Inflammatory macrophage treated with lipopolysaccharide for 4 hours (primary cell): ENCODE measurements at regions not wholly inside any gene's neighbourhood (a gene's known extent, or its start where the extent isn't known, plus 50 kb on each side); places are given as distances from the start of the nearest gene placed in this dataset.
"Not testable (repeated sequence)": the region's sequence is repeated elsewhere in the genome, so short reads cannot be mapped to it uniquely, and the experiment has no call there.

ENCODE experiments used
- DNase-seq: peaks from one replicate; pipeline ENCODE4 v3.0.0-alpha.2; 2020

DNA sequence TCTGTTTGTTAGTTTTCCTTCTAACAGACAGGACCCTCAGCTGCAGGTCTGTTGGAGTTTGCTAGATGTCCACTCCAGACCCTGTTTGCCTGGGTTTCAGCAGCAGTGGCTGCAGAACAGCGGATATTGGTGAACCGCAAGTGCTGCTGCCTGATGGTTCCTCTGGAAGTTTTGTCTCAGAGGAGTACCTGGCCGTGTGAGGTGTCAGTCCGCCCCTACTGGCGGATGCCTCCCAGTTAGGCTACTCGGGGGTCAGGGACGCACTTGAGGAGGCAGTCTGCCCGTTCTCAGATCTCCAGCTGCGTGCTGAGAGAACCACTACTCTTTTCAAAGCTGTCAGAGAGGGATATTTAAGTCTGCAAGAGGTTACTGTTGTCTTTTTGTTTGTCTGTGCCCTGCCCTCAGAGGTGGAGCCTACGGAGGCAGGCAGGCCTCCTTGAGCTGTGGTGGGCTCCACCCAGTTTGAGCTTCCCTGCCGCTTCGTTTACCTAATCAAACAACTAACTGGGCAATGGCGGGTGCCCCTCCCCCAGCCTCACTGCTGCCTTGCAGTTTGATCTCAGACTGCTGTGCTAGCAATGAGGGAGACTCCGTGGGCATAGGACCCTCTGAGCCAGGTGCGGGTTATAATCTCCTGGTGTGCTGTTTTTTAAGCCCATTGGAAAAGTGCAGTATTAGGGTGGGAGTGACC is 634.3 kb upstream of the CHD1 start:
- not testable (repeated sequence) for DNase-seq

DNA sequence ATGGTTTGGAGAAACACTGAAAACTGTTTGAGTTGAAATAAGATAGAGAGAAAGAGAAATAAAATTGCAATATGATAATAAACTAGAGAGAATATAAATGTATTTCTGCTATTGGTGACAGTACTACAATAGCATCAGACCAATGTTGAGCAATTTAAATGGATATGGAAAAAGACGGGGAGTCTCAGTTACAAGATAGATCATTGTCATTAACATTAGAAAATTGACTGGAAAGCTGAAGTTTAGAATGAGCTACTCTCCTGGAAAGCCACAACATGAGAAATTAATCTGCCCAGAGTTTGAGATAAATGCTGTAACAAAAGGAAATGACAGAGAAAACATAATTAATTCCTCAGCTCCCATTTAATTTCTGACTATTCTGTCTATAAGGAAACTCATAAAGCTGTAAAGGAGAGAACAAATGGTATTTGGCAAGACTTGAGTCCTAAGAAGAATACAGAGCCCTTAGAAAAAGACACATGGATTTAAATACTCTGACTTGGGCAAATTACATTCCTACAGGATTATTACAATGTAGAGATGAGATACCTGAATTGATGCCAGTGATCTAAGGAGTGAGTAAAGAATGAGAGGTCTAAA is 624.5 kb upstream of the CHD1 start:
- no peak for DNase-seq

GRCh38 chr5:99544356-99544755 is 615.5 kb upstream of the CHD1 start:
- DNase-seq, result no peak

- DNase-seq, result no peak
Observed at GRCh38 chr5:99543841-99544240, 615.0 kb upstream of the CHD1 start.

DNA sequence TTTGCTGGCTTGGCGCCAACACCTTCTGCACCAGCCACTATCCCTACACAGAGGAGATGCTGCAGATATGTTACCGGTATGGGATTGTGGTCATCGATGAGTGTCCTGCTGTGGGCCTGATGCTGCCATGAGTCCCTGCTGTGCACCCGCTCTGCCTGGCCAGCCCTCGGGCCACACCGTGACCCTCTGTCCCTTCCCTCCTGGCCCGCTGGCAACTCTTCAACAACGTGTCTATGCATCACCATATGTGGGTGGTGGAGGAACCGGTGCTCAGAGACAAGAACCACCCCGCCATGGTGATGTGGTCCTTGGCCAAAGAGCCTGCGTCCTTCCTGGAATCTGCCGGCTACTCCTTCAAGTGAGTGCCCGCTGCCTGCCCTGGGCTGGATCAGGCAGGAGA is 605.4 kb upstream of the CHD1 start:
- not testable (repeated sequence) for DNase-seq

DNA sequence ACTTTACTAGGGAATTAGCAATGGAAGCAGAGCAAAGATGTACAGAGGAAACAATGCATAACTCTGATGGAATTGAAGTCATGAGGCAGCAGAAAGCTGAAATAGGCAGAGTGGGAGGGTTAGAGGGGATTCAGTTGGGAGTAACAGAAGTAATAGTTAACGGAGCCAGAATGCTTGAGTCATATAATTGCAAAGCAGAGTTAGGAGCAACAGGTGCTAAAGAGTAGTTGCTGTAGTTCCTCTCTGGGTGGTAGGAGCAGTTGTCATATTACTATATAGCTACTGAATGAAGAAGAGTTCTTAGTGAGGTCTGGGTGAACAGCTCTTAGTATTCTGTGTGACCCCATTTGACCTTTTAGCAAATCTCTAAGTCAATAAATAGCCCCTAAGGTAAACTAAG is 592.9 kb upstream of the CHD1 start:
- DNase-seq, result not testable (repeated sequence)

DNA sequence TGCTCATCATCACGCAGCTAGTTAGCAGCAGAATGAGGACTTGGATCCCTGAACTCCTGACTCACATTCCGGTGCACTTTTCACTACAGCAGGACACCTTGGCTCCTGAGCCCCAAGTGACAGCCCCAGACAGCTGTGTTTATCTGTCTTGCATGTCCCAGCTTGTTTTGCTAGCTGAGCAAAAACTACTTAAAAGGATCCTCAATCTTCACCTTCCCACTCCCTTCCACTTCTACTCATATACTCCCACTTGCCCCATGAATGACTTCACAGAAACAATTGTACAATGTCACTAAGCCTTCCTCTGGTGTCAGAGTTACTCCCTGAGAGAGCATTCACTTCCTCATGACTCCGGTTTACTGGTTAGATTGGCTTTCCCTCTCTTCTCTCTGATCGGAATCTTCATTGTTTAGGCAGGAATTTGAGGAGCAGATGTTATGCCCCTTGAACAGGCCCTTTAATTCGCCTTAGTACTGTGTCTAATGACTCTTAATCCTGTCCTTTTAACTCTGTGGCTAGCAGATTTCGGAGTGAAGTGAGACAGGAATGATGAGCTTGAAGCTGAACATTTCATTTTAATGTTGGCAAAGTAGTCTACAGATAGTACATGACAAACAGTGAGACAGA is 587.2 kb upstream of the CHD1 start:
- not testable (repeated sequence) for DNase-seq

GRCh38 chr5:99510237-99510866 is 581.5 kb upstream of the CHD1 start:
- DNase-seq, result not testable (repeated sequence)

- DNase-seq, result not testable (repeated sequence)
Observed at GRCh38 chr5:99509064-99509463, 580.3 kb upstream of the CHD1 start.

DNA sequence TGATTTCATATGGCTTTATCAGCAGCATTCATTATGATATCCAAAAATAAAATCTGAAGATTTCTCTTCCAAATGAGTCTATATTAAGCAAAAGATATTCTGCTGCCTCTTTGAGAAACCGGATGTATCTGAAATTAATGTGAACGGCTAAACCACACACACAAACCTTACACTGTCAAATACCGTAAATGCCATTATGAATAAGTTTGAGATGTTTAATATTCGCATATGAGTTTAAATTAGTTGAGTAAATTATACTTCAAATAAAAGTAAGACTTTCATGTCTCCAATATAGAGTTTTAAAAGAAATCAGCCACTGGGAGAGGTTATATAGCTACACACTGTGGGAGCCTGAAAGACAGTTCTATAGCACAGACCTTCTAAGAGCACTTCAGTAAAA is 566.6 kb upstream of the CHD1 start:
- not testable (repeated sequence) for DNase-seq

DNA sequence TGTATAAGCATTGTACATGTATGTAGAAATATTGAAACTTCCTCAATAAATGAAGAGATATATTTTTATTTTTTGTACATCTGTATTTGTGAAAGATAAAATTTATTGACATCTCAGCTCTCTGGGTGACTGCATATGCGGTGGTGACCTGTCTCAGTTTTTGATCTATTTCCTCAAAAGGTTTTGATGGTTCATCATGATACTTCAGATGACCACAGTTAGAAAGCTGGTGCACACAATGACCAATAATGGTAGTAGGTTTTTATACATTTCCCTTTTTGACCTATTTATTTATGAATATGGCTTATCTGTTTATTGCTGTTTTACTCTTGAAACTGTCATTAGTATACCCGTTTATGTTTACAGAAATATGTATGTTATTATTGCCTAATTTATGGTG is 549.6 kb upstream of the CHD1 start:
- not testable (repeated sequence) for DNase-seq

DNA sequence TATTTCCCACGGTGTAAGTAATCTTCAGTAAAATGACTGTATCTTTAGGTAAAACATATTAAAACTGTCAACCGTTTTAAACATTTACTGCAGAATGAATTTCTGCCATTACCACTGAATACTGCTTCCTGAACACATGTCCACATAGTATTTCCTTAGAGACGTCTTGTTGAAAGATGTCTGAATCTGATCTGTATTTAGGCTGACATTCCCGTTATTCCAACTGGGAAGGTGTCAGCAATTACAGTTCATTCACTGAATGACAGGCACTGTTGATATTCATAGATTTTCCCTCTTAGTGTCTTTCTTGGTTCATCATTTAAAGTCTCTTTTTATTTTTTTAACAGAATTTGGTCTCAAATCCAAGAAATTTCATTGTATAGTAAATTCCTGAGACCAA is 544.5 kb upstream of the CHD1 start:
- not testable (repeated sequence) for DNase-seq

GRCh38 chr5:99471726-99472125 is 542.9 kb upstream of the CHD1 start:
- DNase-seq, result not testable (repeated sequence)

GRCh38 chr5:99471178-99471577 is 542.4 kb upstream of the CHD1 start:
- DNase-seq, result not testable (repeated sequence)

- not testable (repeated sequence) for DNase-seq
Observed at GRCh38 chr5:99470636-99471035, 541.8 kb upstream of the CHD1 start.

DNA sequence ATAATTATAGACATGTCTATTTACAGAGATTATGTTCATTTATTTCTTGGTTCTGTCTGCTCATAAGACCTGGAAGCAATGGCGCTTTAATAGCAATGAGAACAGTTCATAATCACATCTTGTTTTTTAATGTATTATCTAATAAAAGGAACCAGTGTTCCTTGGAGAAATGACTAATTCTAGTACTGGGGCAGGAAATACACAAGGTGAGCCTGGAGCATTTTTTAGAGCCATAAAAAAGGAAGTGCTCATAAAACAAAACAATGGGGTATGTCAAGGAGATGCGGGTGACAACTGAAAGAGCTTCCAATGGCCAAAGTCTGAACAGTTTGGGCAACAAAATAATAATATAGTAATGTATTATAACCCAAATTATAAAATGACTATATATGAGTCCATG is 531.9 kb upstream of the CHD1 start:
- no peak for DNase-seq

GRCh38 chr5:99453196-99453595 is 524.4 kb upstream of the CHD1 start:
- no peak for DNase-seq

DNA sequence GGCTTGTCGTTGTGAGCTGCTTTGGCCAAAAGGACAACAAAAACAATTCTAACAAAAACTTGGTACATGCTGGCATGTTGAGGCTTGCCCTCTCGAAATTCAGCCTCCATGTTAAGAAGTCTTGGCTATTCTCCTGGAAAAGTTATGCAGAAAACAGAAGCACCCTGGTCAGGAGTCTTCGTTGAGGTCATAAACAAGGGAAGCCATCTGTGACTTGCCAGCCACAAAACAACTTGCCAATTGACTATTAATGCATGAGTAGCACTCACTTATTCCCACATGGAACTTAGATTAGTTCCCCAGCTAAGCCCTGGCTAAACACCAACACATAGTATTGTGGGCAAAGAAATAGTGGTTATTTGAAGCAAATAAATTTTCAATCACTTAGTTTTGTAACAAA is 521.0 kb upstream of the CHD1 start:
- DNase-seq, result no peak

GRCh38 chr5:99445805-99446204 is 517.0 kb upstream of the CHD1 start:
- DNase-seq, result no peak

- no peak for DNase-seq
Observed at GRCh38 chr5:99441235-99441634, 512.4 kb upstream of the CHD1 start.

- no peak for DNase-seq
Observed at GRCh38 chr5:99438619-99439018, 509.8 kb upstream of the CHD1 start.

DNA sequence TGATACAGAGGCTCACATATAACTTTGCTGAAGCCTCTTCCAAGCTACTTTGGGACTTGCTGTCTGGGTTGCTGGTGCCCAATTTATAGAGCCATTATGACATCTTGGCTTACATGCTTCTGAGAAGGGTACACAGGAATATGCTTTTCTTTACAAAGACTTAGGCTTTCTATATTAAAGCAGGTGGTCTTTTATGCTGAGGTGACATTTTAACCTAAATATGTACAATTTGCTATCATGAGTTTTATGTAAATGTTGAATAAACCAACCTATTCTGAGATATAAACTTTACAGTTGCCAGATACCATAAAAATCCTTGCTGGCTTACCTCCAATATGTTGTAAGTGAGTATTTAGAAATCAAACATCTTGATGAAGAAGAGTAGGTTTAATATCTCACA is 509.2 kb upstream of the CHD1 start:
- DNase-seq, result no peak

DNA sequence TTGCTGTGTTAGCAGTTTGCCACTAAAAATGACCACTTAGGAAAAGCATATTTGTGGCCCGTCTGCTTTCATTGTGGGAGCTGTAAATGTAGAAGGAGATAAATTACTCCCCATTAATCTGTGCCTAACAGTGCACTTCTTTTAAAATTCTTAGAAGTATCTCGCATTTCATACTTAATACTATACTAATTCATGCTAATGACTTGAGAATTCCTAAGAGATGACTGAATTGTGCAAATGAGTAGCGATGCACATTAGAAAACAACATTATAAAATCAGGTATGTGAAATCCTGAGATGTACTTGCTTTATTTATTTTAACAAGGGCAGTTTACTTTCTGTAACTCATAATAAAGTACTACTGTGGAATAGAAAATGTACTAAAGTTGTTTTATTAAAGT is 494.6 kb upstream of the CHD1 start:
- DNase-seq, result not testable (repeated sequence)

GRCh38 chr5:99418640-99419039 is 489.8 kb upstream of the CHD1 start:
- not testable (repeated sequence) for DNase-seq
